PC-3 (cell line): ENCODE measurements at regions not wholly inside any gene's neighbourhood (a gene's known extent, or its start where the extent isn't known, plus 50 kb on each side); places are given as distances from the start of the nearest gene placed in this dataset.

ENCODE experiments used
- ATAC-seq: fragments of 200-7000 bp; cut with Tn5 transposase; 2 replicates; pipeline ENCODE4 v1.9.1; 2020; ENCODE audit warnings: mild to moderate bottlenecking, moderate library complexity
- BruUV-seq: library from RNA; stranded (reverse); fragments of 400-500 nt; replicated peaks from 2 replicates; lab custom pipeline; 2021; lab: Mats Ljungman, UMichigan
- CTCF ChIA-PET: fragments of 300-600 bp; sonication (Branson Sonifier 250); formaldehyde crosslinking; loops from one replicate; lab custom pipeline; 2022; ENCODE audit warnings: antibody characterized with exemption; lab: Charles Lee
- POLR2A ChIA-PET: fragments of 300-600 bp; sonication (Branson Sonifier 250); formaldehyde crosslinking; loops from one replicate; lab custom pipeline; 2022; ENCODE audit warnings: antibody characterized with exemption; ENCODE audit not compliant: unreplicated experiment; lab: Charles Lee
- DNase-seq: peaks from one replicate; pipeline ENCODE4 v3.0.0-alpha.2; 2015
- H2AFZ ChIP-seq: fragments of 300-600 bp; sonication (generic); 2 replicates; pipeline ENCODE4 v1.6.0; 2016; ENCODE audit warnings: antibody characterized with exemption, low read length
- H3F3A ChIP-seq: fragments of 300-600 bp; sonication (generic); one replicate; pipeline ENCODE4 v1.6.0; 2017; ENCODE audit warnings: antibody characterized with exemption, low read length, control low read depth, mild to moderate bottlenecking; ENCODE audit not compliant: unreplicated experiment
- H3K27ac ChIP-seq: fragments of 300-600 bp; sonication (generic); 2 replicates; pipeline ENCODE4 v1.5.1; 2016; ENCODE audit warnings: mild to moderate bottlenecking, low read length
- H3K27me3 ChIP-seq: fragments of 300-600 bp; sonication (generic); 2 replicates; pipeline ENCODE4 v1.6.1; 2016; ENCODE audit warnings: low read length, mixed read lengths
- H3K36me3 ChIP-seq: fragments of 300-600 bp; sonication (generic); 2 replicates; pipeline ENCODE4 v1.6.1; 2016; ENCODE audit warnings: low read depth, mixed run types, low read length, mixed read lengths
- H3K4me1 ChIP-seq: fragments of 300-600 bp; sonication (generic); 2 replicates; pipeline ENCODE4 v1.5.1; 2016; ENCODE audit warnings: low read length; ENCODE audit not compliant: insufficient read depth
- H3K4me2 ChIP-seq: fragments of 300-600 bp; sonication (generic); 2 replicates; pipeline ENCODE4 v1.6.0; 2016; ENCODE audit warnings: low read length
- H3K4me3 ChIP-seq: fragments of 300-600 bp; sonication (generic); 2 replicates; pipeline ENCODE4 v1.5.1; 2016; ENCODE audit warnings: mild to moderate bottlenecking, low read length, mixed read lengths
- H3K79me2 ChIP-seq: fragments of 300-600 bp; sonication (generic); 2 replicates; pipeline ENCODE4 v1.6.1; 2017; ENCODE audit warnings: low read length, mixed read lengths
- H3K9ac ChIP-seq: fragments of 300-600 bp; sonication (generic); 2 replicates; pipeline ENCODE4 v1.6.0; 2016; ENCODE audit warnings: mild to moderate bottlenecking, low read length
- H3K9me2 ChIP-seq: fragments of 300-600 bp; sonication (generic); replicated peaks from 2 replicates; pipeline ENCODE4 v1.6.1; 2016; ENCODE audit warnings: mixed run types, low read length, mixed read lengths
- H3K9me3 ChIP-seq: fragments of 300-600 bp; sonication (generic); 2 replicates; pipeline ENCODE4 v1.6.1; 2016; ENCODE audit warnings: low read length, mixed read lengths
- H4K20me1 ChIP-seq: fragments of 300-600 bp; sonication (generic); 2 replicates; pipeline ENCODE4 v1.6.1; 2016; ENCODE audit warnings: low read length, mixed read lengths
- EZH2 ChIP-seq: fragments of 300-600 bp; sonication (generic); IDR thresholded peaks from one replicate; pipeline ENCODE4 v1.6.1; 2017; ENCODE audit warnings: antibody characterized with exemption, mild to moderate bottlenecking, low read length; ENCODE audit not compliant: unreplicated experiment
- EZH2phosphoT487 ChIP-seq: fragments of 300-600 bp; sonication (generic); IDR thresholded peaks from 2 replicates; pipeline ENCODE4 v1.6.1; 2018; ENCODE audit warnings: mild to moderate bottlenecking, antibody characterized with exemption, low read length, borderline replicate concordance
- intact Hi-C: fragments of 100-400 bp; cut with micrococcal nuclease; formaldehyde crosslinking; loops from 2 replicates; pipeline ENCODE4 v1.9.0; 2023
- TF ChIP-seq, protein P1 (sequence below): fragments of 300-600 bp; sonication (generic); conservative IDR thresholded peaks from 2 replicates; pipeline ENCODE4 v1.5.1; 2017; ENCODE audit warnings: antibody characterized with exemption, low read depth, mild to moderate bottlenecking, low read length

DNA sequence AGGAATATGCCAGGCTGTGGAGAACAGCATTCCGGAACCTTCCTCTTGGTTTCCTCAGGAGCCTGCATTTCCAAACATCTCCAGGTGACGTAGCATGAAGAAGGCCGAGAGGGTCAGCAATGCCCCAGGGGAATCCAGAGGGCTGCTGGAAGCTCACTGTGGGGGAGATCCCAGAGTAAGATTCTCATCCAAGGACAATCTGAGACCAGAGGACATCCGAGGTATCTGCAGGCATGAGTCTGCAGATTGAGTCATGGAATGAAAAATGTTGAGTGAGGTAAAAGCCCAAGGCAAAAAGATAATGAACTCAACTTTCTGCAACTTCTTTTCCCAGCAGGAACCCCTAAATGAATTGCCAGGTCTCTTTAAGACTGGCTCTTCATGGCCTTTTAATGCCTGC is 73.5 kb downstream of the KIF4B start:
- Histone ChIP-seq H4K20me1 (no peaks in the 10 kb centered on the region), H3K9me2 (no peaks in the 10 kb centered on the region), H3K4me1 (no peaks in the 10 kb centered on the region), H3K79me2 (no peaks in the 10 kb centered on the region), H3K9ac (no peak overlapping the region), H3K36me3 (no peaks in the 10 kb centered on the region), H3K9me3 (no peaks in the 10 kb centered on the region), H3K4me2 (no peak overlapping the region), H2AFZ (no peak overlapping the region), H3K27me3 (0 out of 2 replicates have a peak, but pooled peaks cover 4% of the 10 kb centered on the region), H3K4me3 (no peak overlapping the region), H3K27ac (no peak overlapping the region), H3F3A (no peaks in the 10 kb centered on the region)
- CTCF ChIA-PET: no interaction called here
- no peak for TF ChIP-seq EZH2phosphoT487
- TF ChIP-seq EZH2: no peak
- TF ChIP-seq, protein P1, sequence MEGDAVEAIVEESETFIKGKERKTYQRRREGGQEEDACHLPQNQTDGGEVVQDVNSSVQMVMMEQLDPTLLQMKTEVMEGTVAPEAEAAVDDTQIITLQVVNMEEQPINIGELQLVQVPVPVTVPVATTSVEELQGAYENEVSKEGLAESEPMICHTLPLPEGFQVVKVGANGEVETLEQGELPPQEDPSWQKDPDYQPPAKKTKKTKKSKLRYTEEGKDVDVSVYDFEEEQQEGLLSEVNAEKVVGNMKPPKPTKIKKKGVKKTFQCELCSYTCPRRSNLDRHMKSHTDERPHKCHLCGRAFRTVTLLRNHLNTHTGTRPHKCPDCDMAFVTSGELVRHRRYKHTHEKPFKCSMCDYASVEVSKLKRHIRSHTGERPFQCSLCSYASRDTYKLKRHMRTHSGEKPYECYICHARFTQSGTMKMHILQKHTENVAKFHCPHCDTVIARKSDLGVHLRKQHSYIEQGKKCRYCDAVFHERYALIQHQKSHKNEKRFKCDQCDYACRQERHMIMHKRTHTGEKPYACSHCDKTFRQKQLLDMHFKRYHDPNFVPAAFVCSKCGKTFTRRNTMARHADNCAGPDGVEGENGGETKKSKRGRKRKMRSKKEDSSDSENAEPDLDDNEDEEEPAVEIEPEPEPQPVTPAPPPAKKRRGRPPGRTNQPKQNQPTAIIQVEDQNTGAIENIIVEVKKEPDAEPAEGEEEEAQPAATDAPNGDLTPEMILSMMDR: no peak
- POLR2A ChIA-PET: no interaction called here
- intact Hi-C loops: no loop called here
- BruUV-seq: no TSS peak
- ATAC-seq (no peak), DNase-seq (no peak)

DNA sequence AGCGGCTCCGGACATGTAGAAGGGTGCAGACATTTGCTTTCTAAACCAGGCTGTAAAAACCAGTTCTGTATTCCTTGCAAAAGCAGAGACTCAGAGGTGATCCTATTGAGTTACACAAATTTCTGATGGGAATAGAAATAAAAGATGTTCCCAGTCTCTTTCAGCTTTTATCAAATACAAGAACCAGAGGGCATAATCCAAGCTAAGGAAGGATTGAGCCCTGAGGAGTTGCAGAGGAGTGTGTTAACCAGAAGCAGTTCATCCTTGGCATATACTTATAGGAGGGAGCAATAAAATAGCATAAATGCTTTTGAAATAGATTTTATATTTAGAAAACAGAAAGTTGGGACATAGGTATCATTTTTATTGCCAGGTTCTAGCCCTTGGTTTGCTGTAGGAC is 75.3 kb downstream of the KIF4B start:
- no peak overlapping the region for H3K4me3 ChIP-seq
- H3K9me2 ChIP-seq: no peaks in the 10 kb centered on the region
- H3K9ac ChIP-seq: no peak overlapping the region
- no TSS peak for BruUV-seq
- POLR2A ChIA-PET: no interaction called here
- ATAC-seq: no peak
- H4K20me1 ChIP-seq: no peaks in the 10 kb centered on the region
- no peak for DNase-seq
- CTCF ChIA-PET: no interaction called here
- H3K27ac ChIP-seq: no peak overlapping the region
- no peak overlapping the region for H2AFZ ChIP-seq
- no peaks in the 10 kb centered on the region for H3K9me3 ChIP-seq
- no peaks in the 10 kb centered on the region for H3K4me1 ChIP-seq
- H3F3A ChIP-seq: no peaks in the 10 kb centered on the region
- no peaks in the 10 kb centered on the region for H3K36me3 ChIP-seq
- no peaks in the 10 kb centered on the region for H3K79me2 ChIP-seq
- H3K4me2 ChIP-seq: no peak overlapping the region
- intact Hi-C loops: no loop called here
- TF ChIP-seq, protein P1: no peak
- TF ChIP-seq EZH2 (no peak), EZH2phosphoT487 (no peak)
- 0 out of 2 replicates have a peak, but pooled peaks cover 4% of the 10 kb centered on the region for H3K27me3 ChIP-seq

DNA sequence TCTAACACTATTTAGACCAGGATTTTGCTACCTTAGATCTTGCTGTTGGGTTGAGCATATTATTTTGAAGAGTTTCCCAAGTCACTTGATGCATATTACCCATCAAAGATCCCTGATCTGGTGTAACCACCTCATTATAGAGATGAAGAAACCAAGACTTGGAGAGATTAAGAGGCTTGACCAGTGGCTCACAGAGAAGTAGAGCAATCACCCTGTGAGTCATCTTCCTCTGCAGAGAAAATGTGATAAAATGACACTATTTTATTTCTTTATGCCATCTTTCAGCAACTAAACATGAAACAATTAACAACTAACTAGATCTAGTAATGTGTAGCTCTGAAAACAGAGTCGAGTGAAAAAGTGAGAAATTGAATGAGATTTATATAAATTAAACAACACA is 76.1 kb downstream of the KIF4B start:
- TF ChIP-seq EZH2: no peak
- no peak for TF ChIP-seq EZH2phosphoT487
- TF ChIP-seq, protein P1: no peak
- no peaks in the 10 kb centered on the region for H3K36me3 ChIP-seq
- H3K4me2 ChIP-seq: no peak overlapping the region
- H3K9me2 ChIP-seq: no peaks in the 10 kb centered on the region
- no peaks in the 10 kb centered on the region for H3K9me3 ChIP-seq
- no peaks in the 10 kb centered on the region for H3K79me2 ChIP-seq
- intact Hi-C loops: no loop called here
- H4K20me1 ChIP-seq: no peaks in the 10 kb centered on the region
- H3K27ac ChIP-seq: no peak overlapping the region
- DNase-seq: no peak
- H2AFZ ChIP-seq: no peak overlapping the region
- ATAC-seq: no peak
- H3K4me1 ChIP-seq: no peaks in the 10 kb centered on the region
- no TSS peak for BruUV-seq
- ChIA-PET POLR2A (no interaction called here), CTCF (no interaction called here)
- H3F3A ChIP-seq: no peaks in the 10 kb centered on the region
- H3K4me3 ChIP-seq: no peak overlapping the region
- 0 out of 2 replicates have a peak, but pooled peaks cover 4% of the 10 kb centered on the region for H3K27me3 ChIP-seq
- no peak overlapping the region for H3K9ac ChIP-seq
